IMR-90 (cell line): ENCODE measurements at regions not wholly inside any gene's neighbourhood (a gene's known extent, or its start where the extent isn't known, plus 50 kb on each side); places are given as distances from the start of the nearest gene placed in this dataset.

ENCODE experiments used
- ATAC-seq: fragments of 200-7000 bp; cut with Tn5 transposase; 2 replicates; pipeline ENCODE4 v1.9.1; 2020; ENCODE audit warnings: low read depth, mild to moderate bottlenecking, moderate library complexity
- BruUV-seq: library from RNA; stranded (reverse); fragments of 400-500 nt; replicated peaks from 2 replicates; lab custom pipeline; 2021; lab: Mats Ljungman, UMichigan
- CTCF ChIA-PET: fragments of 300-600 bp; formaldehyde crosslinking; extraction: SDS; loops from one replicate; lab custom pipeline; 2021; ENCODE audit warnings: antibody characterized with exemption; lab: Yijun Ruan, JAX
- POLR2A ChIA-PET: fragments of 300-600 bp; sonication (Branson Sonifier 250); formaldehyde crosslinking; loops from one replicate; lab custom pipeline; 2022; ENCODE audit warnings: antibody characterized with exemption; ENCODE audit not compliant: unreplicated experiment; lab: Charles Lee
- DNase-seq: peaks from one replicate; pipeline ENCODE4 v3.0.0; 2013
- H2AFZ ChIP-seq: replicated peaks from 2 replicates; pipeline ENCODE3; 2013; ENCODE audit warnings: low read length, mild to moderate bottlenecking; ENCODE audit not compliant: poor library complexity
- H2AK5ac ChIP-seq: 2 replicates; pipeline ENCODE4 v1.6.1; 2013; ENCODE audit warnings: low read depth, low read length, inconsistent platforms
- H2AK9ac ChIP-seq: replicated peaks from 2 replicates; pipeline ENCODE3; 2013; ENCODE audit warnings: mild to moderate bottlenecking, low read depth, low read length, moderate library complexity; ENCODE audit not compliant: poor library complexity
- H2BK120ac ChIP-seq: 2 replicates; pipeline ENCODE4 v1.6.1; 2013; ENCODE audit warnings: low read depth, low read length, inconsistent platforms
- H2BK15ac ChIP-seq: 3 replicates; pipeline ENCODE4 v1.6.1; 2013; ENCODE audit warnings: low read depth, low read length, inconsistent platforms
- H2BK20ac ChIP-seq: 2 replicates; pipeline ENCODE4 v1.6.1; 2013; ENCODE audit warnings: low read depth, mild to moderate bottlenecking, inconsistent platforms, low read length, moderate library complexity
- H2BK5ac ChIP-seq: 2 replicates; pipeline ENCODE4 v1.6.1; 2013; ENCODE audit warnings: mild to moderate bottlenecking, low read depth, low read length, inconsistent platforms; ENCODE audit not compliant: poor library complexity, severe bottlenecking
- H3K14ac ChIP-seq: replicated peaks from 2 replicates; pipeline ENCODE4 v1.6.1; 2013; ENCODE audit warnings: low read depth, low read length, inconsistent platforms
- H3K18ac ChIP-seq: 2 replicates; pipeline ENCODE4 v1.6.1; 2013; ENCODE audit warnings: low read depth, low read length, control low read depth
- H3K23ac ChIP-seq: 2 replicates; pipeline ENCODE4 v1.6.1; 2013; ENCODE audit warnings: low read depth, low read length, inconsistent platforms
- H3K27ac ChIP-seq: 2 replicates; pipeline ENCODE4 v1.5.1; 2013; ENCODE audit warnings: mild to moderate bottlenecking, control low read depth, low read length; ENCODE audit not compliant: insufficient read depth
- H3K27me3 ChIP-seq: 2 replicates; pipeline ENCODE4 v1.6.1; 2013; ENCODE audit warnings: low read length; ENCODE audit not compliant: control insufficient read depth, insufficient read depth
- H3K36me3 ChIP-seq: 2 replicates; pipeline ENCODE4 v1.6.1; 2013; ENCODE audit warnings: low read length, mixed read lengths; ENCODE audit not compliant: control insufficient read depth, insufficient read depth
- H3K4ac ChIP-seq: 2 replicates; pipeline ENCODE4 v1.6.1; 2013; ENCODE audit warnings: low read depth, low read length, inconsistent platforms
- H3K4me1 ChIP-seq: 2 replicates; pipeline ENCODE4 v1.6.1; 2013; ENCODE audit warnings: low read length, mixed read lengths; ENCODE audit not compliant: control insufficient read depth, insufficient read depth
- H3K4me2 ChIP-seq: 2 replicates; pipeline ENCODE4 v1.6.1; 2013; ENCODE audit warnings: low read depth, mild to moderate bottlenecking, control low read depth, low read length, moderate library complexity
- H3K4me3 ChIP-seq: 2 replicates; pipeline ENCODE4 v1.5.1; 2013; ENCODE audit warnings: low read depth, mild to moderate bottlenecking, control low read depth, low read length, moderate library complexity; ENCODE audit not compliant: insufficient read depth
- H3K56ac ChIP-seq: 2 replicates; pipeline ENCODE4 v1.6.1; 2013; ENCODE audit warnings: low read length, inconsistent platforms; ENCODE audit not compliant: insufficient read depth; ENCODE audit errors: extremely low read depth
- H3K79me1 ChIP-seq, 2 experiments: 2 replicates each; pipeline ENCODE4 v1.6.1; 2013; ENCODE audit warnings: low read length in 2 of 2, inconsistent platforms in 1 of 2, low read depth in 1 of 2
- H3K9ac ChIP-seq: 2 replicates; pipeline ENCODE4 v1.6.1; 2013; ENCODE audit warnings: low read depth, low read length, control low read depth
- H3K9me1 ChIP-seq: 2 replicates; pipeline ENCODE4 v1.6.1; 2013; ENCODE audit warnings: low read length, inconsistent platforms; ENCODE audit not compliant: insufficient read depth
- H3K9me3 ChIP-seq: 2 replicates; pipeline ENCODE4 v1.6.1; 2013; ENCODE audit warnings: low read length; ENCODE audit not compliant: control insufficient read depth, insufficient read depth
- H4K20me1 ChIP-seq: 2 replicates; pipeline ENCODE4 v1.6.1; 2013; ENCODE audit warnings: low read length, inconsistent platforms; ENCODE audit not compliant: insufficient read depth
- H4K5ac ChIP-seq: 2 replicates; pipeline ENCODE4 v1.6.1; 2013; ENCODE audit warnings: mild to moderate bottlenecking, low read depth, low read length, control low read depth
- H4K8ac ChIP-seq, 2 experiments: 2 replicates each; pipeline ENCODE4 v1.6.1; 2013; ENCODE audit warnings: low read depth in 2 of 2, low read length in 2 of 2, control low read depth in 1 of 2, inconsistent platforms in 1 of 2
- H4K91ac ChIP-seq: 2 replicates; pipeline ENCODE4 v1.6.1; 2013; ENCODE audit warnings: low read depth, low read length, inconsistent platforms; ENCODE audit not compliant: insufficient read depth
- BHLHE40 ChIP-seq: fragments of 150-350 bp; IDR thresholded peaks from 2 replicates; pipeline ENCODE4 v1.6.1; 2016; ENCODE audit warnings: mild to moderate bottlenecking, low read depth, low read length
- MAFK ChIP-seq: IDR thresholded peaks from 2 replicates; pipeline ENCODE4 v1.6.1; 2012; ENCODE audit warnings: low read depth, low read length, improper control_type of control experiment
- MAZ ChIP-seq: IDR thresholded peaks from 2 replicates; pipeline ENCODE4 v1.6.1; 2012; ENCODE audit warnings: low read depth, mild to moderate bottlenecking, low read length, improper control_type of control experiment, moderate library complexity, borderline replicate concordance
- WGBS, 2 experiments: methylation state at CpG; one replicate each; pipeline versions ENCODE4 v1.1.5 to v1.1.7; 2013; ENCODE audit warnings: missing lambda C conversion rate in 2 of 2; ENCODE audit not compliant: insufficient read length in 1 of 2; ENCODE audit errors: extremely low coverage in 2 of 2; 5-methylcytosine and 5-hydroxymethylcytosine counted together
- dilution Hi-C: fragments of 300-500 bp; cut with HindIII; formaldehyde crosslinking; loops from one replicate; pipeline ENCODE4 v1.14.3; 2018; ENCODE audit warnings: low sequenced_read_pairs; ENCODE audit not compliant: unreplicated experiment
- in situ Hi-C: fragments of 300-500 bp; cut with MboI; formaldehyde crosslinking; loops from 3 replicates; pipeline ENCODE4 v1.14.3; 2019; ENCODE audit warnings: low sequenced_read_pairs, inconsistent platforms, mixed read lengths
- intact Hi-C: fragments of 100-400 bp; cut with micrococcal nuclease; formaldehyde crosslinking; loops from 2 replicates; pipeline ENCODE4 v1.10.0; 2022

DNA sequence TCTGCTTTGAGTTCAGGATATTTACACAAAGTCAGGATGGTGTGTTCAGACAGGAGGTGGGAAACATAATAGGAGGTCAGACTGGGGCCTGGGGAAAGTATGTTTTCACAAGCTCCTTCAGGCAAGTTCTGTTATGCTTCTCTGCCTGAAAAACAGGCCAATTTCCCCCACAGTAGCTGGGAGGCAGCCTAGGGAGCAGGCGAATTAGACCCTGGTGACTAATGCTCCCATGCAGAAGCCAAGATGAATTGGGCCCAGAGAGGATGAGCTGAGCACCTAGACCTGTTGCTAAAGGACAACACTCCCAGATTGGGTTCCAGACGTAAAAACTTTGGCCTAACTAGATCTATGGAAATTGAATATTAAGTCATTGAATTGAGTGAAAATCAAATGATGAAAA is 142.2 kb upstream of the MAP3K7 start:
- no peak overlapping the region for H2BK120ac ChIP-seq
- H3K9me1 ChIP-seq = no peaks in the 10 kb centered on the region
- dilution Hi-C loops = no loop called here
- no peaks in the 10 kb centered on the region for H3K27me3 ChIP-seq
- H2AK9ac ChIP-seq = no peak overlapping the region
- no peak overlapping the region for H3K14ac ChIP-seq
- ATAC-seq = no peak
- no peak for DNase-seq
- no peaks in the 10 kb centered on the region for H3K36me3 ChIP-seq
- H3K4ac ChIP-seq = no peak overlapping the region
- H2AFZ ChIP-seq = no peak overlapping the region
- no peaks in the 10 kb centered on the region for H4K20me1 ChIP-seq
- no TSS peak for BruUV-seq
- no peak overlapping the region for H4K8ac ChIP-seq
- no peak overlapping the region for H4K91ac ChIP-seq
- no peak overlapping the region for H2BK20ac ChIP-seq
- no peak overlapping the region for H3K9ac ChIP-seq
- no peak overlapping the region for H3K4me2 ChIP-seq
- no peaks in the 10 kb centered on the region for H3K9me3 ChIP-seq
- H3K23ac ChIP-seq = no peak overlapping the region
- intact Hi-C loops = no loop called here
- no CpG with 5 or more reads among the region's 2 CpGs for WGBS, 2 experiments
- TF ChIP-seq MAZ (no peak), MAFK (no peak), BHLHE40 (no peak)
- H3K4me1 ChIP-seq = no peaks in the 10 kb centered on the region
- in situ Hi-C loops = no loop called here
- no peak overlapping the region for H3K56ac ChIP-seq
- H3K4me3 ChIP-seq = no peak overlapping the region
- H3K79me1 ChIP-seq = no peaks in the 10 kb centered on the region
- no peak overlapping the region for H2BK5ac ChIP-seq
- H3K18ac ChIP-seq = no peak overlapping the region
- ChIA-PET POLR2A (no interaction called here), CTCF (no interaction called here)
- H3K27ac ChIP-seq = no peak overlapping the region
- no peak overlapping the region for H2AK5ac ChIP-seq
- H2BK15ac ChIP-seq = no peak overlapping the region
- H4K5ac ChIP-seq = no peak overlapping the region
